Activated B cell treated with CpG ODN at 0.5 μM for 24 hours (primary cell): ENCODE measurements at regions not wholly inside any gene's neighbourhood (a gene's known extent, or its start where the extent isn't known, plus 50 kb on each side); places are given as distances from the start of the nearest gene placed in this dataset.

Experiments
- ATAC-seq: fragments of 200-7000 bp; cut with Tn5 transposase; one replicate; pipeline ENCODE4 v1.10.0; 2021; ENCODE audit warnings: low read depth, mild to moderate bottlenecking, moderate library complexity
- CTCF ChIA-PET: fragments of 350-600 bp; sonication (Branson Sonifier 250); formaldehyde crosslinking; loops from one replicate; lab custom pipeline; 2021; ENCODE audit warnings: antibody characterized with exemption; lab: Charles Lee
- POLR2A ChIA-PET: fragments of 350-600 bp; sonication (Branson Sonifier 250); formaldehyde crosslinking; loops from one replicate; lab custom pipeline; 2021; ENCODE audit warnings: antibody characterized with exemption; lab: Charles Lee
- DNase-seq: peaks from one replicate; pipeline ENCODE4 v3.0.0; 2022
- H3K27ac Mint-ChIP-seq: one replicate; pipeline ENCODE4 v1.8.0; 2020; ENCODE audit warnings: mixed read lengths
- H3K27me3 Mint-ChIP-seq: one replicate; pipeline ENCODE4 v1.8.0; 2021; ENCODE audit warnings: mixed read lengths
- H3K36me3 Mint-ChIP-seq: one replicate; pipeline ENCODE4 v1.8.0; 2021; ENCODE audit warnings: low read depth, mixed read lengths
- H3K4me1 Mint-ChIP-seq: one replicate; pipeline ENCODE4 v1.8.0; 2021; ENCODE audit warnings: mixed read lengths
- H3K4me3 Mint-ChIP-seq: one replicate; pipeline ENCODE4 v1.8.0; 2020; ENCODE audit warnings: mild to moderate bottlenecking, mixed read lengths
- H3K9me3 Mint-ChIP-seq: one replicate; pipeline ENCODE4 v1.8.0; 2020; ENCODE audit warnings: mixed read lengths
- intact Hi-C: fragments of 100-400 bp; cut with micrococcal nuclease; formaldehyde crosslinking; loops from one replicate; pipeline ENCODE4 v1.15.1; 2024
- TF ChIP-seq, protein P1 (sequence below): fragments of 200-600 bp; IDR thresholded peaks from one replicate; pipeline ENCODE4 v1.8.0; 2022; ENCODE audit warnings: antibody characterized with exemption, mild to moderate bottlenecking

DNA sequence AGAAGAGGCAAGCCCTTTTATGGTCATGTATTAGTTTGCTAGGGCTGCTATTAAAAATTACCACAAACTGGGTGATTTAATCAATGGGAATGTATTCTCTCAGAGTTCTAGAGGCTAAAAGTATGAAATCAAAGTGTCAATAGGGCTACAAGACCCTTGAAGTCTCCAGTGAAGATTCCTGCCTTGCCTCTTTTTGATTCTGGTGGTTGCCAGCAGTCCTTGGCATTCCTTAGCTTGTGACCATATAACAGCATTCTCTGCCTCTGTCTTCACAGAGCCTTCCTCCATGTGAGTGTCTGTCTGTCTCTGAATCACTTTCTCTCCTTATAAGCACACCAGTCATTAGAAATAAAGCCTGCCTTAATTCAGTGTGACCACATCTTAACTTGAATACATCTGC lies 282.7 kb downstream of the KCNN2 start:
- no peak overlapping the region for H3K4me3 Mint-ChIP-seq
- DNase-seq, result no peak
- ChIA-PET POLR2A (no interaction called here), CTCF (no interaction called here)
- no peaks in the 10 kb centered on the region for H3K36me3 Mint-ChIP-seq
- TF ChIP-seq, protein P1, sequence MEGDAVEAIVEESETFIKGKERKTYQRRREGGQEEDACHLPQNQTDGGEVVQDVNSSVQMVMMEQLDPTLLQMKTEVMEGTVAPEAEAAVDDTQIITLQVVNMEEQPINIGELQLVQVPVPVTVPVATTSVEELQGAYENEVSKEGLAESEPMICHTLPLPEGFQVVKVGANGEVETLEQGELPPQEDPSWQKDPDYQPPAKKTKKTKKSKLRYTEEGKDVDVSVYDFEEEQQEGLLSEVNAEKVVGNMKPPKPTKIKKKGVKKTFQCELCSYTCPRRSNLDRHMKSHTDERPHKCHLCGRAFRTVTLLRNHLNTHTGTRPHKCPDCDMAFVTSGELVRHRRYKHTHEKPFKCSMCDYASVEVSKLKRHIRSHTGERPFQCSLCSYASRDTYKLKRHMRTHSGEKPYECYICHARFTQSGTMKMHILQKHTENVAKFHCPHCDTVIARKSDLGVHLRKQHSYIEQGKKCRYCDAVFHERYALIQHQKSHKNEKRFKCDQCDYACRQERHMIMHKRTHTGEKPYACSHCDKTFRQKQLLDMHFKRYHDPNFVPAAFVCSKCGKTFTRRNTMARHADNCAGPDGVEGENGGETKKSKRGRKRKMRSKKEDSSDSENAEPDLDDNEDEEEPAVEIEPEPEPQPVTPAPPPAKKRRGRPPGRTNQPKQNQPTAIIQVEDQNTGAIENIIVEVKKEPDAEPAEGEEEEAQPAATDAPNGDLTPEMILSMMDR, result no peak
- intact Hi-C loops, result no loop called here
- no peaks in the 10 kb centered on the region for H3K4me1 Mint-ChIP-seq
- H3K27me3 Mint-ChIP-seq, result no peaks in the 10 kb centered on the region
- ATAC-seq, result no peak
- peaks cover 7% of the 10 kb centered on the region for H3K9me3 Mint-ChIP-seq
- no peak overlapping the region for H3K27ac Mint-ChIP-seq

DNA sequence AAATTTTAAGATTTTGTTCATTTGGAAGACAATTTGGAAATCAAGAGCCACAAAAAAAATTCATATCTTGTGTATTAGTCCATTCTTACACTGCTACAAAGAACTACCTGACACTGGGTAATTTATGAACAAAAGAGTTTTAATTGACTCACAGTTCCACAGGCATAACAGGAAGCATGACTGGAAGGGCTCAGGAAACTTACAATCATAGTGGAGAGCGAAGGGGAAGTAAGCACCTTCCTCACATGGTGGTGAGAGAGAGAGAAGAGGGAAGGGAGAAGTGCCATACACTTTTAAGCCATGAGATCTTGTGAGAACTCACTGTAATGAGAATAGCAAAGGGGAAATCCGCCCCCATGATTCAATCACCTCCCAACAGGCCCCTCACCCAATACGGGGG lies 274.4 kb downstream of the KCNN2 start:
- DNase-seq (no peak), ATAC-seq (no peak)
- intact Hi-C loops, result no loop called here
- POLR2A ChIA-PET, result no interaction called here
- TF ChIP-seq, protein P1, result no peak
- Mint-ChIP-seq H3K27ac (no peak overlapping the region), H3K36me3 (no peaks in the 10 kb centered on the region), H3K4me1 (no peaks in the 10 kb centered on the region), H3K9me3 (no peaks in the 10 kb centered on the region), H3K27me3 (no peaks in the 10 kb centered on the region), H3K4me3 (no peak overlapping the region)
- CTCF ChIA-PET, result no interaction called here

DNA sequence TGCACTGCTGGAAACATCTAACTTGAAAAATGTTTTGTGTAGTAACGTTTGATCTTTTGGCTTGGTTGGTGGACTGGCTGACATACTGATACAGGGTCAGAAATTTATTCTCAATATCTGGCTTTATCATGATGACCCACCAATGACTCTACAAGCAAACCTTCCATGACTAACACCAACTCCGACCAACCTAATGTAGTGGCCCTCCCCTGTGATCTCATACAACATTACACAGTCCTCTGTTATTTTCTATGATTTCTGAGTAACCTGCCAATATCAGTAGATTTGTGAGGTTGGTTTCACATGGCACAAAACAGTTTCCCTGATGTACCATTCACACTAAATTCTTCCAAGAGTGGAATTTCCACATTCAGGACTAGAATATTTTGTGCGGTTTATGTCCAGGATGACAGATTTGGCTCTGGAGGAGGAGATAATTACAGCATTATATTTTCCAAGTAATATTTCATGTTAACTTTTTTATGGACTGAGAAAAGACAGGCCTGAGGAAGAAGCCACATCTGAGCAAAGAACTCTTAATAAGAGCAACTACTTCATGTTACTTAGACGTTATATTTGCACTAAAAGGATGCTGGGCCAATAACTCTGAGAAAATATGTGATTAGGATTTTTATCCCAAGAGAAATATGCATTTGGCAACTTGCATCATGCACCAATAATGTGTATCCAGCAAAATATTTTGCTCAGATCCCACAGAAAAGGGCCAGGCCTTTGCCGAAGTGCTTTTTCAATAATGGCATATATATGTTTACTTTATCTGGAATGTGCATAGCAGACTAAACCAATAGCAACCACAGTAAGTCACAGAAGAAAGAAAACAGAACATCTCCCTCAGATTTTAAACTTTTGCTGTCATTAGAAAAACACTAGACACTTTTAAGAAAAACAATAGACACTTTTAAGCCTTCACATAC lies 273.4 kb downstream of the KCNN2 start:
- no peak for DNase-seq
- no peaks in the 10 kb centered on the region for H3K36me3 Mint-ChIP-seq
- no peaks in the 10 kb centered on the region for H3K9me3 Mint-ChIP-seq
- ChIA-PET CTCF (no interaction called here), POLR2A (no interaction called here)
- no peaks in the 10 kb centered on the region for H3K27me3 Mint-ChIP-seq
- H3K27ac Mint-ChIP-seq, result no peak overlapping the region
- intact Hi-C loops, result no loop called here
- no peaks in the 10 kb centered on the region for H3K4me1 Mint-ChIP-seq
- H3K4me3 Mint-ChIP-seq, result no peak overlapping the region
- TF ChIP-seq, protein P1, result no peak
- no peak for ATAC-seq

GRCh38 chr5:114634517-114634916 lies 272.6 kb downstream of the KCNN2 start:
- TF ChIP-seq, protein P1, result no peak
- no peak overlapping the region for H3K4me3 Mint-ChIP-seq

DNA sequence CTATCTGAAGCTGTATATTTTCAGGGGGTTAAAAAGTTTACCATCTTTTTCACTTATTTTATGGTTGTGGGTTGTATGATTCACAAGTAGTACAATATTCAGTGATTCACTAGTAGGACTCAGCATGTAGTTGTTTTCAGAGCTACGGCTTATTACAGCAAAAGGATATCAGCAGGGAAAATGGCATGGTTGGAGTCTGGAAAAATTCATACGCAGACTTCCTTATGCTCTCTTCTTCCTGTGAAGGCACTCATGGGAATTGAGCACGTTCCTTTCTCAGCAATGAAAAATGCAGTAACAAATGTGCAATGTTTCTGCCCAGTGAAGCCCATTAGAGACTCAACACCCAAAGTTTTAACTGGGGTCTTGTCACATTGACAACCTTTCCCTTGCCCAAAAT lies 250.5 kb downstream of the KCNN2 start:
- Mint-ChIP-seq H3K27me3 (no peaks in the 10 kb centered on the region), H3K9me3 (peaks cover 11% of the 10 kb centered on the region), H3K4me3 (no peak overlapping the region), H3K36me3 (no peaks in the 10 kb centered on the region), H3K4me1 (no peaks in the 10 kb centered on the region), H3K27ac (no peak overlapping the region)
- TF ChIP-seq, protein P1, result no peak
- POLR2A ChIA-PET, result no interaction called here
- ATAC-seq (no peak), DNase-seq (no peak)
- intact Hi-C loops, result no loop called here
- CTCF ChIA-PET, result no interaction called here

More at GRCh38 chr5:114634517-114634916, 272.6 kb downstream of the KCNN2 start:
- Mint-ChIP-seq H3K27me3 (no peaks in the 10 kb centered on the region), H3K4me1 (no peaks in the 10 kb centered on the region), H3K27ac (no peak overlapping the region), H3K36me3 (no peaks in the 10 kb centered on the region), H3K9me3 (no peaks in the 10 kb centered on the region)
- POLR2A ChIA-PET, result no interaction called here
- CTCF ChIA-PET, result no interaction called here
- ATAC-seq (no peak), DNase-seq (no peak)
- intact Hi-C loops, result no loop called here
